Pons (tissue), 1 donor: ENCODE measurements at regions not wholly inside any gene's neighbourhood (a gene's known extent, or its start where the extent isn't known, plus 50 kb on each side); places are given as distances from the start of the nearest gene placed in this dataset.

Experiments
- DNase-seq: peaks from one replicate; pipeline ENCODE4 v3.0.0-alpha.2; 2016; ENCODE audit warnings: low spot score

DNA sequence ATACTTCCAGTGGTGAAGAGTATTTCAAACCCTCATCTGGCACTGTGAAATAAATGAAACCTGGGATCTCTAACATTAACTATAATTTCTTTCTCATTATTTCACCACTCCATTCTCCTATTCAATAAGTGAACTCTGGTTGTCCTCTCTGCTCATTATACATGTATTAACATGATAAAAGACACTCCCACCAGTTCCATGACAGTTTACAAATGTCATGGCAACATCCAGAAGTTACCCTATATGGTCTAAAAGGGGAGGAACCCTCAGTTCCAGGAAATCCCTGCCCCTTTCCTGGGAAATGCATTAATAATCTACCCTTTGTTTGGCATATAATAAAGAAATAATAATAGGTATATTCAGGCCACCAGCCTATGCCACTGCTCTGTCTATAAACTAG lies 62.7 kb upstream of the BRINP3 start:
- DNase-seq = no peak

DNA sequence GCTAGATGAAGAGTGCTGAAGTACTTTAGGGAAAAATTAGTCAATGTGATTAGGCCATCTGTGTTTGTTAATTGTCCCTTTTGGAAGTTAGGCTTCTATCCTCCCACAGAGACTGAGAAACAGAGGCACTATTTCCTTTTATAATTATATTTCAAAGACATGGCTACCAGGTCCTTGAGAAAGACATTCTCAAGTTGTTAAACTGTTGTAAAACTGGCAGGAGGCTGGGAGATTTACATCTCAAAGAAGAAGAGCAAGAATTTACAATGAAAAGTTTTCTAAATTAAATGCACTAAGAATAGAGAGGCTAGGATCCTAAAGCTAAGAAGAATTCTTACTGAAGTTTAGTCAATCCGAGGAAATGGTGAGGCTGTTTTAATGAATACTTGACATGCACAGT lies 74.0 kb upstream of the BRINP3 start:
- no peak for DNase-seq

DNA sequence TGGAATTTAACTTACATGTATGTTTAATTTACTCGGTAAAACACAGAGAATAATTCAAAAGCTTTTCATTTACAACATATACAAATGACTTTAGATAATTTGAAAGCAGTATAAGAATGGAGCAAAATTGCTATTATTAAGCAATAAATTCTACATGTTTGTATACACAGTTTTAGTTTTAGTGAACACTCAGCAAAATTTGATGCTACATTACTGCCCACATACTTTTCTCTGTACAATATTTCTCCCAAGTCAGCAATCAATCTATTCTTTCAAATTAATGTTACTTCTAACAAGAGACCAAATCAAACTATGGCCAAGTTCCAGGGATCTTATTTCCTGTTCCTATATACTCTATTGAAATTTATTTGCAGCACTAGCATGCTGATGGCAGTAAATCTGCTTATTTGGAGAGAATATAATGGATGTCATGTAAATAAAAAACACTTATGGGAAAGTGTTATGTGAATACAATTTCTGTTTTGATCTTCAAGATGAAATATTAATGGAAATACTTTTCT lies 82.6 kb upstream of the BRINP3 start:
- no peak for DNase-seq

DNA sequence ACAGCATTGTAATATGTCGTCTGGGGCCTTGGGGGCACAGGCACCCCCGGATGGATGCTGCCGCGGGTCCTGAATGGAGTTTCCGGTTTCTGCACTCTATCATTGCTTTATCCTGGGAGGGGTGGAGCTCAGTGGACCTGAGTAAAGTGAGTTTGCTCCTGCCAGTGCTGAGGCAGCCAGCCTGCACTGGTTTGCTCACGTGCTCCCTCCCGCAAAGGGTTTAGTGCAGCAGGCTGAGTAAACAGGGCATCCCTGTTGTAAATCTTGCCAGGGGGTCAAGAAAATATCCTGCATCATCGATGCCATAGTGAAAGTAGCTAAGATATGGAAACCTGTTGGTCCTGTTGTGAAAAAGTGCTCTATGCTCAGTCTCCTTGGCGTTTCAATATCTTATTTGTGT lies 85.6 kb upstream of the BRINP3 start:
- no peak for DNase-seq

DNA sequence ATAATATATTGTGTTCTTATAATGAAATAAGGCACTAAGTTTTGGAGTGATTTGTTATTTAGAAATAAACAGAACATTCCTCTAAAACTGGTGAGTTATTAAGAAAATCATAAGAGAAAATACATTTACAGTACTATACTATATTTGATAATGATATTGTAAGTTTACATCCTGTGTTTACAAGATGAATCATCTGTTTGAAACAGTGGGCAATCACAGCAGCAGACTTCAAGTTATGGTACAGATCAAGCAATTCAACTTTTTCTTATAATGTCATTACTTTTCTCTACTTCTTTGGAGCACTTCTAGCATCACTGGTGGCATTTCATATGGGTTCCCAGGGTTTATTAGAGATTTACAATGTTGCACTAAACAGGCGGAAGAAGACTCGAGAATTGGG lies 86.5 kb upstream of the BRINP3 start:
- no peak for DNase-seq

DNA sequence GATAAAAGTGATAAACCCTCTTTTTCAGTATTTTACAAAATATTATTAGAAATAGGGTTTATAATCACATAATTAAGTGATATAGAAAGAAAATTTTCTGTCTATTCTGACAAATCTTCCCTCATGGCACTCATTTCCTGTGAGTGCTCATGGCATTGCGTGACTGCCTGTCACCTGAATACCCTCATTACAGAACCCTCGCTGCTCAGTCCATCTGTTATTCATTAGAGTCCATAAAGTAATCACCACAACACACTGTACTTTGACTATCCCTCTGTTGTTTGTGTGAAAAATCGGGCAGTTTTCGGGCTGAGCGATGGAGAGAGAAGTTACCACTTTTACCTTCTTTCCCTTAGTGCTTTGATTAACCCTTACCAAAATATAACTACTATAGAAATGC lies 100.4 kb upstream of the BRINP3 start:
- DNase-seq = no peak

DNA sequence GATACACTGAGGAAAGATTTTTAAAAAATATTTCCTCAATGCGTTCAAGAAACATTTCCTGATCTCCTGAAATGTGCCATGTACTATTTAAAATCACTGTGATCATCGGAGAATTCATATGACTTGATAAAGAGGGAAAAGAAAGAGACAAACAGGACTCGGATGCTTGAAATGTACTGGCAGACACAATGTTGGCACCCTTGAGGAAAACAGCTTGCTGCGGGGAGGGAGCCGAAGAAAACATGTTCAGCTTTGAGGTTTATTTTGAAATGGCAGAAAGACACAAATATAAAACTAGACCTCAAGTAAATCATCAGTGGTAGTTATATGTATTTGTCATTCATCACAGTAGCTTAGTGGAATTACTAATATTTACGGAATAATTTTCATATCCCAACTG lies 100.9 kb upstream of the BRINP3 start:
- DNase-seq = peak; percentile 5

DNA sequence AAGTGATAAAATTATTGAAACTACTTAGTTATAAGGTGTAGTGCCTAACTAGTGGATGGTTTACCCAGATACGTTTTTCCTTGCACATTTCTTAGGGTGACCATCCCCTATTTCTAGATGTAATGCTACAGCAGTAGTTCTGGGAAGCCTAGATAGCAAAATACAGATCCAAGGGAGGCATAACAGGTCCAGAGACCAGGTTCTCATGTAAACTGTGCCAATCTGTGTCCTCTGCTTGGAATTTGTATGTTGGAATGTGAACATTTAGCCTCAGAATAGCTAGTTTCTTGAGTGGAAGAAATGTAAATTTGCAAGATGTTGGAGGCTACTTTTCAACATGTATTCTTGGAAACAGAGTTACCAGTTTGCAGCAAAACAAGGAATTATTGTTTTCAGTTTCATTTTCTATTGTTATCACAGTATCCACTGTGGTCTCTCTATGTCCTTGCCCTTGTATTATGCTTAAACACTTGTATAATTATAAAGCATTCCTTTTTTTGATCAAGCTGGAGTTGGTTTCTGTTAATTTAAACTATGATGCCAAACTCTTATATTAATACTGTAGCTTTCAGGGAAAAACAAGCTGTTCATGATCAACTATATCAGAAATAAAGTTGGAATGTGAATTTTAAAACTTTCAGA lies 102.0 kb upstream of the BRINP3 start:
- DNase-seq = peak; percentile 46

DNA sequence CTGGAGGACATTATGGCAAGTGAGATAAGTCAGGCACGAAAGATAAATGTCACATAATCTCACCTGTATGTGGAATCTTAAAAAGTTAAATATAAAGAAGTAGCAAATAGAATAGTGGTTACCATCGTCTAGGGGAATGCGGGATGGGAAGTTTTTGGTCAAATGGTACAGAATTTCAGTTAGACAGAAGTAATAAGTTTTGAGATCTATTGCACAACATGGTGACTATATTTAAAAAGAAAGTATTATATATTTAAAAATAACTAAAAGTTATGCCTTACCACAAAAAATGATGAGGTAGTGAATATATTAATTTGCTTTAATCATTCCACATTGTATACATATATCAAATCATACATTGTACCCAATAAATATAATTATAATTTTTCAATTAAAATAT lies 106.2 kb upstream of the BRINP3 start:
- DNase-seq = no peak

DNA sequence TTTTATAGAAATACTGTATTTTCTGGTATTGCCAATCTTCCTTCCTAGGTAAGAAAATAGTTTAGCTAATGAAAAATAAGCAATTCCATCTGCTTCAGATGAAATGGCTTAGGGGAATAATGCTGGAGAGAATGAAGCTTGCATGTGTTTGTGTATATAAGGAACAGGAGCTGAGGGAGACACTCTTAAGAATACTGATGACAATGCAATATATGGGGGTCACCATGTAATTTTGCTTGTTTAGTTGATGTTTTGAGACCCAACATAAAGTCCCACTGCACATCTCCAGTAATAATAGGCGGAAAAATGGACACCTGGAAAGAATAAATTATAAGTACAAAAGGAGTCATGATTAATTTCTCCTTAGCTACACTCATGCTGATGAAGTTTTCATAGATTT lies 110.8 kb upstream of the BRINP3 start:
- no peak for DNase-seq

DNA sequence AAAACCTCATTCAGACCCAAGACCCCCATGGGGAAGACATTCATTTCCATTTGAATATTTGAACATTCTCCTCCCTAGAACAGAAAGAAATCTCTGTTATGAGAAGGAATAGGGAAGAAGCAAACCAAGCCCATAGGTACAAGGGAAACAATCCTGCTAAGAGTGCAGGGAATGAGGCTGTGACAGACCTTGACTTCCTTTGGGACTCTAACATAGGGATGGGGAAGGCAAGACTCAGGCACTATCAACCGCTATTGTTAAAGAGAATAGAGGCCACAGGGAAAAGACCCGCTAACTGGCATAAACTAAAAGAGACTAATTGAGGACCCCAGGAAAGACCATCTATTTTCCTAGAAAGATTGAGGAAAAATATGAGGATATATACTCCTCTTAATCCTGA lies 117.8 kb upstream of the BRINP3 start:
- no peak for DNase-seq

DNA sequence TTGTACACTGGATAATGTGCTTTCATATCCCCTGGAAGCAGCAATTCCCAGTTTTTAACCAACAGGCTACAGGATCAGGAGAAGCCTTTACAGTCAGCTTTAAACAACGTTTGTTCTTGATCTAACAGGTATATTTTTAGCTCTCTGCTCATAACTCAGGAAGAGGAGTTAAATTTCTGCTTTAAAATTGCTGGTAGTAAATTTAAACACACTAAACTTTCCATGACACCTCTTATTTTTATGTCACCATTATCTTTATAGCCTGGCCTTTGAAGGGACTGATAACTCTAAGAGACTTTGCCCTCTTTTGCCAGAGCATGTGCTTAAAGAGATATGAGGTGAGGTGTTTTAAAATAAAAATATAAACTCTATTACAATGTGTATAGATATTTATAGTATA lies 119.6 kb upstream of the BRINP3 start:
- DNase-seq = no peak

DNA sequence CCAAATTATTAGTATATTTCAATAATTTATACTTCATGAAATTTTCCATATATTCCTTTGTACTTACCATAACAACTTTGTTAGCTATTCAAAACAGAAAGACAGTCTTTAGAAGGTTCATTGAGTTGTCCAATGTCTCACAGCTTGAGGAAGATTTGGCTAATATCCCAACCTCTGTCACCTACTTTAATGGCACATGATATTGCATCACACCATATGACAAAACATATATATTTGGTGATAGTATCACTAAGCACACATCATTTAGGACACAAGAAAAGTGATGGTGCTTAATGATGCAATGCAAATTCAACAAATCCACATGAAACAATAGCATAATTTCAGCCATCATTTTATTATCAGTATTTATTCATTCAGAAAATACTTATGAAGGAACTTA lies 122.0 kb upstream of the BRINP3 start:
- DNase-seq = no peak

DNA sequence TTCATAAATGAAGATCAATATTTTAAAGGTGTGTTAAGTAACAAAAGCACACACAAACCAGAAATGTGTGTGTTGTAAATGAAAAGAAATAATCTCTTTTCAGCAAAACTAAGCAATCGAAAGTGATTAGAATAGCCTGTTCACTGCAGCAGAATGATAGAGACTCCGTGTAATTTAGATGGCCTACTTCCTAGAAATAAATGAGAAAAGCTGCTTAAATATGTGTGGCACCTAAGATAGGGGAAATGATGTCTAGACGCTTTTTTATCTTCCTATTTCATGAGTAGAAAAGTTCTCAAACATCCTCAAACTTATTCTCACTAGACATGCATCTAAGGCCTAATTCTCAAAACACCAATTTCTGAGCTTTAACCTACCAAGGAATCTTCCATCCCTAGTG lies 124.7 kb upstream of the BRINP3 start:
- DNase-seq = no peak

DNA sequence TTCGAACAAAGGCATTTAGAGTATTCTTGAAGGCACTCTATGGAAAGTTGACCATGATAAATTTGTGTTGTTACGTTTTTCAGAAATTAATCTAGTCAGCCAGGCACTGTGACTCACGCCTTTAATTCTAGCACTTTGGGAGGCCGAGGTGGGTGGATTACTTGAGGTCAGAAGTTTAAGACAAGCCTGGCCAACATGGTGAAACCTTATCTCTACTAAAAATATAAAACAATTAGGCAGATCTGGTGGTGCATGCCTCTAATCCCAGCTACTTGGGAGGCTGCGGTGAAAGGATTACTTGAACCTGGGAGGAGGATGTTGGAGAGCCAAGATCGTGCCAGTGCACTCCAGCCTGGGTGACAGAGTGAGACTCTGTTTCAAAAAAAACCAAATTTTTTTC lies 130.6 kb upstream of the BRINP3 start:
- no peak for DNase-seq

DNA sequence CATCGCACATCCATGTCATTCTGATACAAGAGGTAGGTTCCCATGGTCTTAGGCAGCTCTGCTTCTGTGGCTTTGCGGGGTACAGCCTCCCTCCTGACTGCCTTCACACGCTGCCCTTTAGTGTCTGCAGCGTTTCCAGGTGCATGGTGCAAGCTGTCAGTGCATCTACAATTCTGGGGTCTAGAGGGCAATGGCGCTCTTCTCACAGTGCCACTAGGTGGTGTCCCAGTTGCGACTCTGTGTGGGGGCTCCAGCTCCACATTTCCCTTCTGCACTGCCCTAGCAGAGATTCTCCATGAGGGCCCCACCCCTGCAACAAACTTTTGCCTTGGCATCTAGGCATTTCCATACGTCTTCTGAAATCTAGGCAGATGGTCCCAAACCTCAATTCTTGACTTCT lies 138.2 kb upstream of the BRINP3 start:
- no peak for DNase-seq

DNA sequence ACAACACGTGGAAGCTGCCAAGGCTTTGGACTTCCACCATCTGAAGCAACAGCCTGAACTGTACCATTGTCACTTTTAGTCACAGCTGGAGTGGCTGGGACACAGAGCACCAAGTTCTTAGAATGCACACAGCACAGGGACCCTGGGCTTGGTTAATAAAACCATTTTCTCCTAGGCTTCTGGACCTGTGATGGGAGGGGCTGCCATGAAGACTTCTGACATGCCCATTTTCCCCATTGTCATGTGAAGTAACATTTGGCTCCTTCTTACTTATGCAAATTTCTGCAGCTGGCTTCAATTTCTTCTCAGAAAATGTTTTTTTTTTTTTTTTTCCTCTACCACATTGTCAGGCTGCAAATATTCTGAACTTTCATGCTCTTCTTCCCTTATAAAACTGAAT lies 138.6 kb upstream of the BRINP3 start:
- no peak for DNase-seq

DNA sequence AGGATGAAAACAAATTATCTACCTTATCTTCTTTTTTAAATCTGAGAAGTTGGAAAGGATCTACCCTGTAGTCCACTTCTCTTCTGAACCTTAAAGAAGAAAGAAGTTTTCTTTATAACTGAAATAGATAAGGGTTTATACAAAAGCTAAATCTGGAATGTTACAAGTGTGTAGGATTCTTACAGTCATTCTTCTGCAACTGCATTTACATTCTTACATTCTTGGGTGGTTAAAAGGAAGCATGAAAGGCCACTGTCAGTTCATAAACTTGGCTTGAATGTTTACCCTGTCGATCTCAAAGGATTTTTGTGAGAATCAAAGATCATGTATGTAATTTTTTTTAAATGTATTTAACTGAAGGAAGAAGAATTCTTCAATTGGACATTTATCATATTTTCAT lies 142.1 kb upstream of the BRINP3 start:
- no peak for DNase-seq

DNA sequence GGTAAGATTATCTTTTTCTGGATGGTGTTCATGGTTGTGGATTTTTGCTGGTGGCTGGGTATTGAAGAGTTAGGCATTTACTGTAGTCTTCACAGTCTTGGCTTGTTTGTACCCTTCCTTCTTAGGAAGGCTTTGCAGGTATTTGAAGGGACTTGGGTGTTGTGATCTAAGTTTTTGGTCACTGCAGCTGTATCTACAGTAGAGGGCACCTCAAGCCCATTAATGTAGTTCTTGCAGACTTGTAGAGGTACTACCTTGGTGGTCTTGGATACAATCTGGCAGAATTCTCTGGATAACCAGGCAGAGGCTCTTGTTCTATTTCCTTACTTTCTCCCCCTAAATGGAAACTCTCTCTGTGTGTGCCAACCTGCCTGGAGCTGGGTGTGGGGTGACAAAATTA lies 155.8 kb upstream of the BRINP3 start:
- DNase-seq = no peak

DNA sequence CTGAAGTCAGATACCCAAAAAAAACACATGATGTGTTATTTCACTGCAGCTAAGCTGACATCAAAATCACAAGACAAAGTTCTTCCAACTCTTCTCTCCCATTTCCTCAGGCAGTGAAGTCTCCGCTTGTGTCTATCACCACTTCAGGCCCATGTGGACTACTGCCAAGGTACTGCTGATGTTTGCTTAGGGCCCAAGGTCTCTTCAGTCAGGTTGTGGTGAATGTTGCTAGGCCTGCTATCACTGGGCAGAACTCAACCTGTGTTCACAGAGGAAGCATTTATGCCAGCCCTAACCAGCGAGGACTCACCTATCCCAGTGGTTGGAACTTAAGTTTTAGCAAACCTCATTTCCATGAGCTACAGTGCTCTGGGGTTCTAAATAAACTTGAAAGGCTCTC lies 156.5 kb upstream of the BRINP3 start:
- no peak for DNase-seq

DNA sequence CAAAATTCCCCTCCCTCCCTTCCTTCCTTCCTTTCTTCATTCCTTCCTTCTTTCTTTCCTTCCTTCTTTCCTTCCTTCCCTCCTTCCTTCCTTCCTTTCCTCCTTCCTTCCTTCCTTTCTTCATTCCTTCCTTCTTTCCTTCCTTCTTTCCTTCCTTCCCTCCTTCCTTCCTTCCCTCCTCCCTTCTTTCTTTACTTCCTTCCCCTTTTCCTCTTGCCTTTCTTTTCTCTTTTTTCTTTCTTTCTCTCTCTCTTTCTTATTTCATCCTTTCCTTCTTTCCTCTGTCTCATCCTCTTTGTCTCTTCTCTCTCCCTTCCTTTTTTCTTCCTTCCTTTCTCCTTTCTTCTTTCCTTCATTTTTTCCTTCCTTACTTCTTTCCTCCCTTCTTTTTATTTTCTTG lies 171.9 kb upstream of the BRINP3 start:
- no peak for DNase-seq

DNA sequence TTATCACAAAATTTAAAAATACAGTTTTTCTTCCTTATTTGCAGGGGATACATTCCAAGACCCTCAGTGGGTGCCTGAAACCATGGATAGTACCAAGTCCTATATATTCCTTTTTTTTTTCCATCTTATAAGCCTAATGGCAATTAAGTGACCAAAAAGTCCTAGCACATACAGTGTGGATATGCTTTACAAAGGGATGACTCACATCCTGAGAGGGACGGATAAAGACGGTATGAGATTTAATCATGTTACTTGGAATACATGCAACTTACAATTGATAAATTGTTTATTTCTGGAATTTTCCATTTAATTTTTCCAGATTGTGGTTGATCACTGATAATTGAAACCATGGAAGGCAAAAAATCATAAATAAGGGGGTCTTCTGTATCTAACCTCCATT lies 181.2 kb upstream of the BRINP3 start:
- no peak for DNase-seq

DNA sequence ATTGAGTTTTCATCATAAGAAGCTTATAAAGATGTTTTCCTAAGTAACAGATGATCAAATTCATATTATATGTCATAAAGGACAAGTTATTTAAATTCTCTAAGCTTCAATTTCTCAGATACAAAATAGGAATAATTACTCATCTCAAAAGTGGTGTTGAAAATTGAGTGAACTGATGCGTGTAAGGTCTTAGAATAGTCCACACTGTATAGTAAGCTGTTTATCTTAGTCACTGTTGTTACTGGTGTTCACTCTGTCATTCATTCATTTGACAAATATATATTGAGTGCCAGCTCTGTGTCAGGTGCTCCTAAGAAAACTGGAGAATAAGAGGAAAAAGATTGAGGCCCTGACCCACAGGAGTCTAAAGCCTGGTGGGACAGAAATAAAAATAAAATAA lies 186.3 kb upstream of the BRINP3 start:
- no peak for DNase-seq

DNA sequence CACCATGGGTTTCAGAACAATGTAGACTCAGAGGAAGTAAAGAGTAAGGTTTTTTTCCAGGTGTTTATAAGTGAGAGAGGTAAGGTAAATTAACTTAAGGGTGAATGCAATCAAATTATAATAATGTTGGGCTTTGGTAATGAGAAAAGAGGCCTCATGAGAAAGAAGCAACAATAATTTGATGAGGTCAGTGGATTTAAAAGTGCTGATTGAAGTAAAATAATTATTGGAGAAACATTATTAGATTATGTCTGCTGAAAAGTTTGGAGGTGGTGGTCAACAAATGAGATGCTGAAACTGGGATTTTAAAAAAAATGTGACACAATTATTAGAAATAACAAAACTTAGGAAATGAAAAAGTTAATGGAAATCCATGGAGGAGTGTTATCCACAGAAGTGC lies 187.4 kb upstream of the BRINP3 start:
- no peak for DNase-seq

DNA sequence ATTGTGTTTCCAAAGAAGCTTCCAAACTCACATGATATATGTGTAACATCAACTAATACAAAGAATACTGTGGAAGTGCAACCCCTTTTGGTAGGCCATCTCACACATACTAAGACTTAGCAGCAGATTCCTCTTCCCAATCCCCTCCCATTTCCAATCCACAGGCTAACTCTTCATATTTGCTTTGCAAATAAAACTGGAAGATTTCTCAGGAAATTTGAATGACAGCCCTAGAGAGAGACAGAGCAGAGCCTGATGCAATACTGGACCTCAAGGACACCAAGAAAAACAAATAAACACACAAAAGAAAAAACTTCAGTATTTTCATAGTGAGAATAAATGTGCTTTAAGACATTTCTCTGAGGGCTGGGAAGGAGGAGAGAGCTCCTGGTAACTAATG lies 190.2 kb upstream of the BRINP3 start:
- no peak for DNase-seq
